ENCODE measurements at regions not wholly inside any gene's neighbourhood (a gene's known extent, or its start where the extent isn't known, plus 50 kb on each side); places are given as distances from the start of the nearest gene placed in this dataset.

DNA sequence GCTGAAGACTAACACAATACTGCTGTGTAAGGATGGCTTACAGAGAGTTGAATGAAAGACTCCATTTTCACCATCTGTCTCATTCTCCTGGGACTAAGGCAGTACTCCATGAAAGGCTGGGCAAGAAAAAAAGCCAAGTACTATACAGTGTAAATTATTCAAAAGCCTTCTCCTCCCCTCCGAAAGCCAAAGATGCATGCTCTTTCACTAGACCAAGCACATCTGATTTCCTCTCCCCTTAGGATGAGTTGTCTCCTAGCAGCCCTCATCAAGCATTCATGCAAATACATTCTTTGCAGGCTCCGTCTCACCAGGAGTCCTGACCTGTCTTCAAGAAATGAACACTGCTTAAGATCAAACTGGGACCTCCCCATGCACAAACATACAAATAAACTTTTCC is 133.5 kb upstream of the THBS1 start:
- Mint-ChIP-seq H3K9me3 (no peaks in the 10 kb centered on the region), H3K27ac (no peak overlapping the region), H3K4me3 (no peak overlapping the region), H3K36me3 (no peaks in the 10 kb centered on the region), H3K27me3 (peaks cover 0 to 8% (median 0%) of the 10 kb centered on the region in 3 donors), H3K4me1 (no peaks in the 10 kb centered on the region)
- ATAC-seq (ENCODE audit: low read depth in 2 of 2) (no peak), DNase-seq (no peak)

- no peaks in the 10 kb centered on the region for H3K9me3 Mint-ChIP-seq
- H3K27ac Mint-ChIP-seq: no peak overlapping the region
- peaks cover 0 to 8% (median 0%) of the 10 kb centered on the region in 3 donors for H3K27me3 Mint-ChIP-seq
- no peaks in the 10 kb centered on the region for H3K36me3 Mint-ChIP-seq
- ATAC-seq (ENCODE audit: low read depth in 2 of 2) (no peak), DNase-seq (no peak)
- H3K4me1 Mint-ChIP-seq: no peaks in the 10 kb centered on the region
- H3K4me3 Mint-ChIP-seq: no peak overlapping the region
These were observed 133.0 kb upstream of the THBS1 start for GRCh38 chr15:39447881-39448280.

- H3K27ac Mint-ChIP-seq: no peak overlapping the region
- no peaks in the 10 kb centered on the region for H3K9me3 Mint-ChIP-seq
- DNase-seq: no peak
- no peaks in the 10 kb centered on the region for H3K4me1 Mint-ChIP-seq
- no peak overlapping the region for H3K4me3 Mint-ChIP-seq
- ATAC-seq (ENCODE audit: low read depth in 2 of 2): no peak
- H3K27me3 Mint-ChIP-seq: peaks cover 0 to 8% (median 0%) of the 10 kb centered on the region in 3 donors
- H3K36me3 Mint-ChIP-seq: no peaks in the 10 kb centered on the region
These were observed 132.5 kb upstream of the THBS1 start for GRCh38 chr15:39448409-39448808.

DNA sequence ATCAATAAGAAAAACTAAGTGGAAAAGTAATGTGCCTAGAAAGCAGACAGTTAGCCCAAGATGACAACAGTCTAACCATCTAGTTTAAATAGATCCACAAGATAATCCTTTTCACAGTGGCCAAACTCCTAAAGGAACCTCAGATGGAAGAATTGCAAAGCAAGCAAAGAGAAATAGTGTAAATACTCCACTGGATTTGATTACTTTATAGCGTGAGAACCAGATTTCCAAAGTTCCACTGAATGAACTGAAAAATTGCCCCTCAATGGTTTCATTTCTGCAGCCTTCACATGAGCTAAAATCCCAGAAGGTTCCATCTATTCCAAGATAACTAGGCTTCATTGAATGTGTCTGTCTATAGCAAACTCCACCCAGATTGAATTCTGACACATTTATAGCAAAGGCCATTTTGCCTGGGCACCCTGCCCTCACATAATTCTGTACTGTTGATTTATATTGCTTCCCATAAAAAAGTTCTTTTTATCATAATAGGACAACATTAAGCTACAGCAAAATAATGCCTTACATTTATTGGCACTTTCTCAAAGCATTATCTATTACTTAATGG is 129.7 kb upstream of the THBS1 start:
- Mint-ChIP-seq H3K27ac (no peak overlapping the region), H3K9me3 (no peaks in the 10 kb centered on the region), H3K4me3 (no peak overlapping the region), H3K36me3 (no peaks in the 10 kb centered on the region), H3K4me1 (no peaks in the 10 kb centered on the region), H3K27me3 (peaks cover 0 to 8% (median 0%) of the 10 kb centered on the region in 3 donors)
- DNase-seq: no peak
- ATAC-seq (ENCODE audit: low read depth in 2 of 2): no peak

DNA sequence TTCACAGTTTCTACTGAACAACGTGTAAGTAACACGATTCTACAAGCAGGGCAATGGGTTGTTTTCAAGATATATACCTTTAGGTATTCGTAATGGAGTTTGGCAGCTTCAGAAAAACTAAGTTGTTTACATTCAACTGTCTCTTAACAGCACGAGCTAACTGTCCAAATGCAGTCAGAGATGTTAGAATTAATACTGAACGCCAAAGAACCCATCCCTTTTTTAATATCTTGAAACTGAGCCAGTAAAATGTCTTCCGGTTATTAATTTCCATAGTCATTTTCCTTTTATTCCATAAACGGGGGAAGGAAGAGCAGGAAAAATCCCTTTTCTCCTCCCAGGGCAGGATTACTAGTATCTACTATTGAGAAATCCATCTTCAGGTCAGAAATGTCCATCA is 129.0 kb upstream of the THBS1 start:
- no peak overlapping the region for H3K4me3 Mint-ChIP-seq
- H3K27ac Mint-ChIP-seq: no peak overlapping the region

GRCh38 chr15:39453620-39454019 is 127.3 kb upstream of the THBS1 start:
- no peak overlapping the region for H3K4me3 Mint-ChIP-seq
- ATAC-seq (ENCODE audit: low read depth in 2 of 2) (no peak), DNase-seq (no peak)
- H3K36me3 Mint-ChIP-seq: no peaks in the 10 kb centered on the region
- peaks cover 0 to 8% (median 0%) of the 10 kb centered on the region in 3 donors for H3K27me3 Mint-ChIP-seq
- no peaks in the 10 kb centered on the region for H3K4me1 Mint-ChIP-seq
- peaks cover 0 to 1% (median 0%) of the 10 kb centered on the region in 7 donors for H3K9me3 Mint-ChIP-seq
- H3K27ac Mint-ChIP-seq: no peak overlapping the region

More for the DNA sequence above, 129.0 kb upstream of the THBS1 start:
- Mint-ChIP-seq H3K27me3 (peaks cover 0 to 8% (median 0%) of the 10 kb centered on the region in 3 donors), H3K9me3 (no peaks in the 10 kb centered on the region), H3K36me3 (no peaks in the 10 kb centered on the region), H3K4me1 (no peaks in the 10 kb centered on the region)
- DNase-seq: no peak
- ATAC-seq (ENCODE audit: low read depth in 2 of 2): no peak

DNA sequence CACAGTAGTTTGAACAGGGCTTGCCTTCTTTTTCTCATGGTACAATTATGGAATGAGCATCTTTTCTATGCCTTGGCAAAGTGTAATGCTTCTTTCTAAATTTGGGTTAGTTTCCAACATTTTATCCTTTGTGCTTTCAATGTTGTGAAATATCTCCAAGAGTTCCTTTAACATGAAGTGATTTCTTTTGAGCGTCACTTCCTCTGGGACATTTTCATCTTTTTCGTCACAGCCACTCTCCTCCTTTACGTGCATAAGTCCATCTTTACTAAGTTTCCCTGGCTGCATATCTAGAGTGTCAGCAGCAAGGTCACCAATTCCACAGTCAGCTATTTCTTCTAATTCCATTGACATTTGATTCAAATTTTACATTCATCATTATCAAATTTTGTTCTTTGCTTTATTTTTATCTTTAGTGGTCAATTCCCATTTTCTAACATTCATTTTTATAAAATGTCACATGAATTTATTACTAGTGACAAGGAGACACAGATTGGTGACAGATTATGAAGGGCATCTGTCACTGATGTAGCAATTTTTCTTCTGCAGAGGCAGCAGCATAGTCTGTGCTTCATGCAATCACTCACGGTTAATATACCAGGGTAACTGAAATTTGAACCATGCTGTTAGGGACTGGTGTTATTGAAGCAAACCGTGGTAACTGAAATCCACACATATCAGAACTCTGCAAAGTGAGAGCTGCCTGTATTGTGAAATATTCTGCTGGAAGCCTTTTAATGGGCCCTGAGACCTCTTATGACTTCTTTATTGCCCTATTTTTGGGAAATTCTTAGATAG is 126.5 kb upstream of the THBS1 start:
- H3K27me3 Mint-ChIP-seq: peaks cover 0 to 8% (median 0%) of the 10 kb centered on the region in 3 donors
- no peaks in the 10 kb centered on the region for H3K36me3 Mint-ChIP-seq
- DNase-seq (no peak), ATAC-seq (ENCODE audit: low read depth in 2 of 2) (no peak)
- H3K4me3 Mint-ChIP-seq: no peak overlapping the region
- no peak overlapping the region for H3K27ac Mint-ChIP-seq
- peaks cover 0 to 1% (median 0%) of the 10 kb centered on the region in 7 donors for H3K9me3 Mint-ChIP-seq
- H3K4me1 Mint-ChIP-seq: no peaks in the 10 kb centered on the region

- no peaks in the 10 kb centered on the region for H3K4me1 Mint-ChIP-seq
- no peak overlapping the region for H3K4me3 Mint-ChIP-seq
- DNase-seq (no peak), ATAC-seq (ENCODE audit: low read depth in 2 of 2) (no peak)
- no peaks in the 10 kb centered on the region for H3K36me3 Mint-ChIP-seq
- H3K27ac Mint-ChIP-seq: no peak overlapping the region
- H3K27me3 Mint-ChIP-seq: no peaks in the 10 kb centered on the region
- H3K9me3 Mint-ChIP-seq: peaks cover 0 to 1% (median 0%) of the 10 kb centered on the region in 7 donors
These were observed 125.3 kb upstream of the THBS1 start for GRCh38 chr15:39455471-39455991.

GRCh38 chr15:39456159-39456558 is 124.7 kb upstream of the THBS1 start:
- no peak overlapping the region for H3K4me3 Mint-ChIP-seq
- DNase-seq (no peak), ATAC-seq (ENCODE audit: low read depth in 2 of 2) (no peak)
- H3K27ac Mint-ChIP-seq: no peak overlapping the region
- H3K4me1 Mint-ChIP-seq: no peaks in the 10 kb centered on the region
- H3K27me3 Mint-ChIP-seq: no peaks in the 10 kb centered on the region
- H3K9me3 Mint-ChIP-seq: peaks cover 0 to 1% (median 0%) of the 10 kb centered on the region in 7 donors
- no peaks in the 10 kb centered on the region for H3K36me3 Mint-ChIP-seq

GRCh38 chr15:39456582-39457330 is 124.1 kb upstream of the THBS1 start:
- Mint-ChIP-seq H3K27me3 (no peaks in the 10 kb centered on the region), H3K27ac (no peak overlapping the region), H3K9me3 (peaks cover 0 to 1% (median 0%) of the 10 kb centered on the region in 7 donors), H3K4me3 (no peak overlapping the region), H3K36me3 (no peaks in the 10 kb centered on the region), H3K4me1 (no peaks in the 10 kb centered on the region)
- no peak for ATAC-seq (ENCODE audit: low read depth in 2 of 2)
- DNase-seq: no peak

DNA sequence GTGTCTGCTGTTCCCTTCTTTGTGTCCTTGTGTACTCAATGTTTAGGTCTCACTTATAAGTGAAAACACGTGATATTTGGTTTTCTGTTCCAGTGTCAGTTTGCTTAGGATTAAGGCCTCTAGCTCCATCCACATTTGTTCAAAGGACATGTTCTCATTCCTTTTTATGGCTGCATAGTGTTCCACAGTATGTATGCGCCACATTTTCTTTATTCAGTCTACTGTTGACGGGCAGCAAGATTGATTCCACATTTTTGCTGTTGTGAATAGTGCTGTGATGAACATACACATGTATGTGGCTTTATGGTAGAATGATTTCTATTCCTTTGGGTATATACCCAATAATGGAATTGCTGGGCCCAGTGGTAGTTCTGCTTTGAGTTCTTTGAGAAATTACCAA is 122.7 kb upstream of the THBS1 start:
- Mint-ChIP-seq H3K9me3 (peaks cover 0 to 1% (median 0%) of the 10 kb centered on the region in 7 donors), H3K27ac (no peak overlapping the region), H3K4me3 (no peak overlapping the region), H3K36me3 (no peaks in the 10 kb centered on the region), H3K27me3 (no peaks in the 10 kb centered on the region), H3K4me1 (no peaks in the 10 kb centered on the region)
- DNase-seq: no peak
- no peak for ATAC-seq (ENCODE audit: low read depth in 2 of 2)

- Mint-ChIP-seq H3K27me3 (no peaks in the 10 kb centered on the region), H3K36me3 (no peaks in the 10 kb centered on the region), H3K27ac (no peak overlapping the region), H3K9me3 (peaks cover 0 to 1% (median 0%) of the 10 kb centered on the region in 7 donors), H3K4me1 (no peaks in the 10 kb centered on the region), H3K4me3 (no peak overlapping the region)
- ATAC-seq (ENCODE audit: low read depth in 2 of 2) (no peak), DNase-seq (no peak)
These were observed 121.3 kb upstream of the THBS1 start for GRCh38 chr15:39459548-39459947.

DNA sequence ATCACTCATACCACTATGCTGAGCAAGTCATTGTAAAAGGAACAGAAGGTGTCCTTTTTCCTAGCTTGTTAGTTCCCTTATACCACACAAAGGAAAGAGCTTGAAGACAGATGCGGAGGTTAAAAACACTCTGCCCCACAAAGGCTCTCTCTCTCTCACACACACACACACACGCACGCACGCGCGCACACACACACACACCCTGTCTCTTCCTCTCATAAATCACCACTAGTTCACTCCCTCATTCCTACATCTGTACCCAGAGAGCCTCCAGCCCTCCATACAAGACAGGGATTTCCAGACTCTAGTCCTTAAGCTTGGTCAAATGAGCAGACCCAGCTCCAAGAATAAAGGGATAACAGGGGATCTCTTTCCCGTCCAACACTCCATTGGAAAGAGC is 120.1 kb upstream of the THBS1 start:
- Mint-ChIP-seq H3K4me3 (no peak overlapping the region), H3K27me3 (no peaks in the 10 kb centered on the region), H3K9me3 (peaks cover 0 to 1% (median 0%) of the 10 kb centered on the region in 7 donors), H3K4me1 (no peaks in the 10 kb centered on the region), H3K27ac (no peak overlapping the region), H3K36me3 (no peaks in the 10 kb centered on the region)
- DNase-seq (no peak), ATAC-seq (ENCODE audit: low read depth in 2 of 2) (no peak)

Measured in naive B cell (primary cell).